ENCODE measurements at regions not wholly inside any gene's neighbourhood (a gene's known extent, or its start where the extent isn't known, plus 50 kb on each side); places are given as distances from the start of the nearest gene placed in this dataset.

DNA sequence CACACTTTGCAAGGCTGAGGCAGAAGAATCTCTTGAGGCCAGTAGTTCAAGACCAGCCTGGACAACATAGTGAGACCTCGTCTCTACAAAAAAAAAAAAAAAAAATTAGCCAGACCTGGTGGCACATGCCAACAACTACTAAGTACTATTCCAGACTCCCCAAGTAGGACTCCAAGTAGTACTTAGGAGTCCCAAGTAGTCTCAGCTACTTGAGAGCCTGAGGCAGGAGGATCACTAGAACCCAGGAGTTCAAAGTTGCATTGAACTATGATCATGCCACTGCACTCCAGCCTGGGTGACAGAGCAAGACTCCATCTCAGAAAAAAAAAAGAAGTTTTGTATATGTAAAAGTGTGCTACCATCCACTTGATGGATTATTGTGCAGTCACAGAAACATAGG is 486.6 kb downstream of the SOX2 start:
- no peak overlapping the region for H3K4me3 ChIP-seq (ENCODE audit: low read depth, low read length)
- no peaks in the 10 kb centered on the region for H3K9me3 ChIP-seq (ENCODE audit: control insufficient read depth, insufficient read depth, low read length)
- no peak overlapping the region for H3K9ac ChIP-seq (ENCODE audit: low read depth, low read length)
- H3K36me3 ChIP-seq (ENCODE audit: control insufficient read depth, insufficient read depth, low read length) = no peaks in the 10 kb centered on the region
- H3K4me1 ChIP-seq (ENCODE audit: control insufficient read depth, insufficient read depth, low read length) = peaks cover 10% of the 10 kb centered on the region
- no peaks in the 10 kb centered on the region for H3K27me3 ChIP-seq (ENCODE audit: control insufficient read depth, insufficient read depth, low read length)

DNA sequence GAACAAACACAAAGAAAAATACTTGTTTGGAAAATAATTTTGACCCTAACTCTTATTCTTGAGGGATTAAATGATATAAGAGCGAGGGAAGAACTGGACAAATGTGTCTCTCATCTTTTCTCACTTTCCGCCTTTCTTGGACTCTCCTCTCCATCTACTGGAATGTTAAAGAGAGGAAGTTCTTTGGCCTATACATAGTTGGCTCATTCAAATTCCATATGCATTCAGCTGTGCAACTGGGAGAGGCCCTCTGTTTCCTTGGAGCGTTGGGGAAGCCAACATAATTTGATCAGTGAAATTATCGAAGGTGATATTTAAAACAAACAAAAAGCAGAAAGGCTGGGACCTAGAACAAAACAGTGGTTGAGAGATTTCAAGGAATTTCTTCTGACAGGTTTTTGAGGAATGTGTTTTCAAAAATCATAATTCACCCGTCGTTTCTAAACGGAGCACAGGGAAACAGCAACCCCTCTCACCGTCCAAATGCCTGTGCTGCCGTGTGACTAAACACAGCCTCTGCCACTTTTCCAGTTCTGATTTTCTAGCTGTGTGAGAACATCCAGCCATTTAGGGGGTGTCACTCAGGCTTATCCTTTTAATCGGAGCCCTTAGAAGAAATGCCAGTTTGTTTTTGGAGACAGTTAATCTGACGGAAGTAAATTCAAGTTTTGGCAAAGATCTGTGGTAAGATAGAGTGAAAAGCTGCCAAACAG is 489.9 kb downstream of the SOX2 start:
- H3K4me1 ChIP-seq (ENCODE audit: control insufficient read depth, insufficient read depth, low read length) = peaks cover 4% of the 10 kb centered on the region
- no peak overlapping the region for H3K4me3 ChIP-seq (ENCODE audit: low read depth, low read length)
- H3K27me3 ChIP-seq (ENCODE audit: control insufficient read depth, insufficient read depth, low read length) = no peaks in the 10 kb centered on the region
- no peaks in the 10 kb centered on the region for H3K36me3 ChIP-seq (ENCODE audit: control insufficient read depth, insufficient read depth, low read length)
- no peak overlapping the region for H3K9ac ChIP-seq (ENCODE audit: low read depth, low read length)
- H3K9me3 ChIP-seq (ENCODE audit: control insufficient read depth, insufficient read depth, low read length) = no peaks in the 10 kb centered on the region

DNA sequence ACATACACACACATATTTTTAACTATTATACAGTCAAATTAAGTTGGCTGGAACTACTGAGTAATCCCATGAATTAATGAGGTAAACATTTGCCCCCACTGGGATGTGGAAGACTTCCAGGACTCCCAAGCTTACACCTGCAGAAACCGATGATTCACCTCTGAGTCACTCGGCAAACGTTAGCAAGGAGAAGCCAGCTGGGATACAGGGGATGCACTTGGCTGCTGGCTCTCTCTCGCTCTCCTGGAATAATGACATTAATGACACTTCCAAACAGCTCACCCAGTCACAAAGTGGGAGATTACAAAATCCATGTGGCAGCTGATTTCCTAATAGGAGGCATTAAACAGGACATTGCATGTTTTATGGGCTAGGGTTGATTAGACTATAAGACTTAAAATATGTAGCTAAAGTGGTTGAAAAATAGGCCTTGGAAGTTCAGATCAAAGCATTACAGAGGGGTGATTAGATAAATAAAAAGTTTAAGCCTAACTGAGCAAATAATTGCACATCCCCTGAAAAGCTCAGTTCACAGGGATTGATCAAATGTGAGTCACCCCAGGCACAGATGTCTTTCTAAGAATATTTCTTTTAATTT is 500.9 kb downstream of the SOX2 start:
- Histone ChIP-seq H3K9me3 (ENCODE audit: control insufficient read depth, insufficient read depth, low read length) (no peaks in the 10 kb centered on the region), H3K9ac (ENCODE audit: low read depth, low read length) (no peak overlapping the region), H3K36me3 (ENCODE audit: control insufficient read depth, insufficient read depth, low read length) (no peaks in the 10 kb centered on the region), H3K27me3 (ENCODE audit: control insufficient read depth, insufficient read depth, low read length) (no peaks in the 10 kb centered on the region), H3K4me3 (ENCODE audit: low read depth, low read length) (no peak overlapping the region), H3K4me1 (ENCODE audit: control insufficient read depth, insufficient read depth, low read length) (peaks cover 2% of the 10 kb centered on the region)

DNA sequence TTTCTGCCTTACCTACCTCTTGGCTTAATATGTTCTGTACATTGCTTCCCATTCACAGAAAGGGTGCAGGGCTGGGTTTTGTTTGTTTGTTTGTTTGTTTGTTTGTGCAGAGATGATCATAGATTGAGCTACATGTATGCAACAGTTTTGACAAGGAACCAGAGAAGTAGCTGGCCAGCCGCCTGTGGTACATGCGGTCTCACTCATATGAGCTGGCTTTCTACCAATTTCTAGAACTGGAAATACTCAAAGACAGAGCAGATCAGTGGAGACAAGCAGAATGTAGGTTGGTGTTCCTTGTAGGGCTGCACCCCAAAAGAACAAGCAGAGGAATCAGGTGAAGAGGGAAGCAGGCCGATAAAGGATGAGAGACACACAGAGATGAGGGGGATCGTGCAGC is 502.7 kb downstream of the SOX2 start:
- Histone ChIP-seq H3K36me3 (ENCODE audit: control insufficient read depth, insufficient read depth, low read length) (no peaks in the 10 kb centered on the region), H3K4me3 (ENCODE audit: low read depth, low read length) (no peak overlapping the region), H3K9ac (ENCODE audit: low read depth, low read length) (no peak overlapping the region), H3K27me3 (ENCODE audit: control insufficient read depth, insufficient read depth, low read length) (no peaks in the 10 kb centered on the region), H3K9me3 (ENCODE audit: control insufficient read depth, insufficient read depth, low read length) (no peaks in the 10 kb centered on the region), H3K4me1 (ENCODE audit: control insufficient read depth, insufficient read depth, low read length) (peaks cover 2% of the 10 kb centered on the region)

DNA sequence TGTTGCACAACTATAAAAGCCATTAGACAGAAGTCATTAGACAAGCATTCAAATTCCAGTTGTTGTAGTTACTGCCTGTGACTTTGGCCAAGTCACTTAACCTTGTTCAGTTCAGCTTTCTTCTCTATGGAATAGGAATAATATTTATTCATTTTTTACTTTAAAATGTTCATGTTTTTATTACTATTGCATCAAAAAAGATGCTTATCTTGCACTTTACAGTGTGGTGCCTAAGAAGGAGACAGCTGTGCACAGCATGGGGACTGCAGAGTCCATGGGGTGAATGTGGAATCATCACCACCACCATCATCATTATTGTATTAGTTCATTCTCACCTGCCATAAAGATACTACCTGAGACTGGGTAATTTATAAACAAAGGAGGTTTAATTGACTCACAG is 504.2 kb downstream of the SOX2 start:
- Histone ChIP-seq H3K27me3 (ENCODE audit: control insufficient read depth, insufficient read depth, low read length) (no peaks in the 10 kb centered on the region), H3K9me3 (ENCODE audit: control insufficient read depth, insufficient read depth, low read length) (no peaks in the 10 kb centered on the region), H3K4me3 (ENCODE audit: low read depth, low read length) (no peak overlapping the region), H3K36me3 (ENCODE audit: control insufficient read depth, insufficient read depth, low read length) (no peaks in the 10 kb centered on the region), H3K9ac (ENCODE audit: low read depth, low read length) (no peak overlapping the region), H3K4me1 (ENCODE audit: control insufficient read depth, insufficient read depth, low read length) (peaks cover 2% of the 10 kb centered on the region)

DNA sequence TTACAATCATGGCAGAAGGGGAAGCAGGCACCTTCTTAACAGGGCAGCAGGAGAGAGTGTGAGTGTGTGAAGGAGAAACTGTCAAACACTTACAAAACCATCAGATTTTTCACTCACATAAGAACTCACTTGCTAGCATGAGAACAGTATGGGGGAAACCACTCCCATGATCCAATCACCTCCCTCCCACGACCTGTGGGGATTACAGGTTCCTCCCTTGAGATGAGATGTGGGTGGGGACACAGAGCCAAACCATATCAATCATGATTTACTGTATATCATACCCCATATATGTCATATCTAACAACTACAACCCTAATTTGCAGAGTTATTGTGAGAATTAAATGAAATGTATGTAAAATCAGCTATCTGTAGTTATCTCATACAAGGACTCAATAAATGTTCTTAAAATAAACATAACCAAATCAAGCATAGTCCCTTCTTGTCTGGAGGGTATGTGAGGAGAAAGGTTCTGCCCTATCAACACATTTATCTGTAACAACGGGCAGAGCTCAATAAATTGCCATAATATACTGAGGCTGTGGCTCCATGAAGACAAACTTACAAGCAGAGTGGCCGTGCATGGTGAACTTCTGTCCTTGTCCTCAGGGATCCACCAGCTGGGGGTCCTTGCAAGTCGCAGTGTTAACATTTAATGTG is 504.7 kb downstream of the SOX2 start:
- Histone ChIP-seq H3K9me3 (ENCODE audit: control insufficient read depth, insufficient read depth, low read length) (no peaks in the 10 kb centered on the region), H3K36me3 (ENCODE audit: control insufficient read depth, insufficient read depth, low read length) (no peaks in the 10 kb centered on the region), H3K27me3 (ENCODE audit: control insufficient read depth, insufficient read depth, low read length) (no peaks in the 10 kb centered on the region), H3K4me1 (ENCODE audit: control insufficient read depth, insufficient read depth, low read length) (peaks cover 2% of the 10 kb centered on the region), H3K9ac (ENCODE audit: low read depth, low read length) (no peak overlapping the region), H3K4me3 (ENCODE audit: low read depth, low read length) (no peak overlapping the region)

DNA sequence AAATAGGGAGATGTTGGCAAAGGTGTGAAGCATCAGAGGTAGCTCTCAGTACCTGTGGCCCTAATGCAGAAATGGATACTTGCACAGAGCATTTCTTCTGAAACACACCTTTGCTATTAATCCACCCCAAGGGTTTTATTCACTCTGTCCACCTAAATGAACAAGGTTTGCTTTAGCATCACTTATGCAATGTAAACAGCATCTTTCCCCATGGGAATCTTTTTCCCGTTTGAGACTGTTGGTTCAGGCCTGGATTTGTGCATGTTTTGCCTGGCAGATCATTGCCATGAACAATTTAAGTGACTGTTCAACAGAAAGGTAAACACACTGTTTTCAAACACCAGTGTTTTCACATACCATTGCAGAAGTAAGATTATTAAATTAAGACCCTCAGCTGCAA is 508.3 kb downstream of the SOX2 start:
- H3K9ac ChIP-seq (ENCODE audit: low read depth, low read length) = no peak overlapping the region
- peaks cover 2% of the 10 kb centered on the region for H3K4me1 ChIP-seq (ENCODE audit: control insufficient read depth, insufficient read depth, low read length)
- H3K4me3 ChIP-seq (ENCODE audit: low read depth, low read length) = no peak overlapping the region
- no peaks in the 10 kb centered on the region for H3K9me3 ChIP-seq (ENCODE audit: control insufficient read depth, insufficient read depth, low read length)
- no peaks in the 10 kb centered on the region for H3K36me3 ChIP-seq (ENCODE audit: control insufficient read depth, insufficient read depth, low read length)
- H3K27me3 ChIP-seq (ENCODE audit: control insufficient read depth, insufficient read depth, low read length) = no peaks in the 10 kb centered on the region

DNA sequence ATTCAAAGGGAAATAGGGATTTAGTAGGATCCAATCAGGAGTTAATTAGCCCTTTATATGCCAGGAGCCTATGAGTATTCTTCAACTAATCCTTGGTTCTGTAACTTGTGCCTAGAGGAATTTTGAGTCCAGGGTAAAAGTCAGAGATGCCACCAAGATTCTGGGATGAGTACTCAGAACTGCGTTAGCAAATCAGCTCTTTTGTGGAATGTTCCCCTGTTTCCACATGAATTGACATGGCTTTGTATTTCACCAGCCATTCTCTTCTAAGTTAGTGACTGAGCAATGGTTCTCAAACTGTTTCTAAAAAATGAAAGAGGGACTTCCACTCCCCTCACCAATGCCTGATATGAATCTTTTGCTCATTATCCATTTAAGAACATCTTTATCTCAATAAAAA is 508.7 kb downstream of the SOX2 start:
- H3K4me1 ChIP-seq (ENCODE audit: control insufficient read depth, insufficient read depth, low read length) = peaks cover 2% of the 10 kb centered on the region
- H3K4me3 ChIP-seq (ENCODE audit: low read depth, low read length) = no peak overlapping the region
- no peaks in the 10 kb centered on the region for H3K36me3 ChIP-seq (ENCODE audit: control insufficient read depth, insufficient read depth, low read length)
- no peaks in the 10 kb centered on the region for H3K9me3 ChIP-seq (ENCODE audit: control insufficient read depth, insufficient read depth, low read length)
- H3K9ac ChIP-seq (ENCODE audit: low read depth, low read length) = no peak overlapping the region
- H3K27me3 ChIP-seq (ENCODE audit: control insufficient read depth, insufficient read depth, low read length) = no peaks in the 10 kb centered on the region

DNA sequence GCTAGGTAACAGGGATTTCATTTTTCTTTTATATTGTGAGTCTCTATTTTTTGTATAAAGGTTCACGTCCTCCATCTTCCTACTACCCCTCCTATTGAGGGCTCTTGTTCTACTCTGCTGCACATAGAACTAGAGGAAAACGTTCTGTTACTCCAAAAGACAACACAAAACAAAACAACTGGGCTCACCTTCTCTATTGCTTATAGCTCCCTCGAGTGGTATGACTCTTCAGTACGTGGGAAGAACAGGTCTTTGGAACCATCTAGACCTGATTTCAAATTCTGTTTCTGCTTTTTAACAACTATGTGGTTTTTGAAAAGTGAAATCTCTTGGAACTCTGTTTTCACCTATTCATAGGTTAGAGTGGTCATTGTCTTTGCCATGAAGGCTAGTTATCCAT is 515.3 kb downstream of the SOX2 start:
- H3K4me1 ChIP-seq (ENCODE audit: control insufficient read depth, insufficient read depth, low read length) = no peaks in the 10 kb centered on the region
- H3K27me3 ChIP-seq (ENCODE audit: control insufficient read depth, insufficient read depth, low read length) = no peaks in the 10 kb centered on the region
- H3K9ac ChIP-seq (ENCODE audit: low read depth, low read length) = no peak overlapping the region
- no peak overlapping the region for H3K4me3 ChIP-seq (ENCODE audit: low read depth, low read length)
- no peaks in the 10 kb centered on the region for H3K36me3 ChIP-seq (ENCODE audit: control insufficient read depth, insufficient read depth, low read length)
- no peaks in the 10 kb centered on the region for H3K9me3 ChIP-seq (ENCODE audit: control insufficient read depth, insufficient read depth, low read length)

DNA sequence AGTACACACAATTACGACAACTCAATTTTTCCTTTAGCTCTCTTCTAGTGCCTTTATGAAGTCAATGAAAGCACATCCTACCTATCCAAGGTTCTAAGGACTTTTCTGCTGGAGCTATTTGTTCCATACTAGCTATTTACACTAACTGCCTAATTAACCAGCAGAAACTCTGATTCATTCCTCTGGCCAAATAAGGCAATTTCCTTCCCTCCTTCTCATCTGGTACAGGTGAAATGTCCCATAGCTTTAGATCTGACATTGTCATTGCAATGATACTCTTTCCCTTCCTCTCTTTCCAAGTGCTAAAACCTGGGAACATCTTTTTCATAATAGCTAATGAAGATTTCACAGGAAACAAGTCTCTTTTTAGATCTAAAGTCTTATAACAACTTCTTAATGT is 521.7 kb downstream of the SOX2 start:
- Histone ChIP-seq H3K9me3 (ENCODE audit: control insufficient read depth, insufficient read depth, low read length) (no peaks in the 10 kb centered on the region), H3K4me3 (ENCODE audit: low read depth, low read length) (no peak overlapping the region), H3K4me1 (ENCODE audit: control insufficient read depth, insufficient read depth, low read length) (no peaks in the 10 kb centered on the region), H3K9ac (ENCODE audit: low read depth, low read length) (no peak overlapping the region), H3K27me3 (ENCODE audit: control insufficient read depth, insufficient read depth, low read length) (no peaks in the 10 kb centered on the region), H3K36me3 (ENCODE audit: control insufficient read depth, insufficient read depth, low read length) (no peaks in the 10 kb centered on the region)

DNA sequence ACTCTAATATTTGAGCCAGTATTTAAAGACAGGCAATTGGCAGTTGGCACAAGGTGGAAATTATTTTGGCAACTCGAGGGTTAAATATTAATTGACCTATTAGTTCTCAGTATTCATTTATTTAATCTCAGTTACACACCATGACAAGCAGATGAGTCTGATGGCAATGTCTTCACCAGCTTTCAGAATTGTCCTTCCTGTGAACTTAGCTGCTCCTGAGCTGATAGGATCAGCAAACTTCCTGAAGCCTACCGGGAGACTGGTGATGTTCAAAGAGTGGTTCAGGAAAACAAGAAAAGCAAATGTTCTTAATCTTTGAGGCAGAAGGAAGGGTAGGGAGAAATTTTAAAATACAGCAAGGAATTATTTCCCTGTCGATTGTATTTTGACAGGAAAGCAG is 522.2 kb downstream of the SOX2 start:
- peaks cover 2% of the 10 kb centered on the region for H3K4me1 ChIP-seq (ENCODE audit: control insufficient read depth, insufficient read depth, low read length)
- H3K4me3 ChIP-seq (ENCODE audit: low read depth, low read length) = no peak overlapping the region
- no peaks in the 10 kb centered on the region for H3K27me3 ChIP-seq (ENCODE audit: control insufficient read depth, insufficient read depth, low read length)
- no peaks in the 10 kb centered on the region for H3K9me3 ChIP-seq (ENCODE audit: control insufficient read depth, insufficient read depth, low read length)
- H3K36me3 ChIP-seq (ENCODE audit: control insufficient read depth, insufficient read depth, low read length) = no peaks in the 10 kb centered on the region
- H3K9ac ChIP-seq (ENCODE audit: low read depth, low read length) = no peak overlapping the region

DNA sequence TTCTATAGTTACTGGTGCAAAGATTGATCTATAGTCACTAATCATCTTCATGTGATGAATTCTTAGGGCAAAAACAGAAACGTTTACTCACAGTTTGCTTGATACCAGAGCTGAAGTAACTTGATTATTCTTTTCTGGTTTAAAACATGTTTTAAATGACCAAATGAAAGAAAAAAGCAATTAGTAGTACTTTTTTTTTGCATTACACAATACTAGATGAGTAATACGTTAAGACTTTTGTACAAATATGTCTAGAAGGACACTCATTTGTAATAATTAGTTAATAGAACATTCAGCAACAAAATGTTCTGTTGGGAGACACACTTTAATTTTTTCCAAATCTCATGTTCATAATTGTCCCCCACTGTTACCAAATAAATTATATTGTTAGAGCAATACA is 523.2 kb downstream of the SOX2 start:
- no peak overlapping the region for H3K4me3 ChIP-seq (ENCODE audit: low read depth, low read length)
- H3K9ac ChIP-seq (ENCODE audit: low read depth, low read length) = no peak overlapping the region
- no peaks in the 10 kb centered on the region for H3K9me3 ChIP-seq (ENCODE audit: control insufficient read depth, insufficient read depth, low read length)
- no peaks in the 10 kb centered on the region for H3K27me3 ChIP-seq (ENCODE audit: control insufficient read depth, insufficient read depth, low read length)
- no peaks in the 10 kb centered on the region for H3K36me3 ChIP-seq (ENCODE audit: control insufficient read depth, insufficient read depth, low read length)
- peaks cover 2% of the 10 kb centered on the region for H3K4me1 ChIP-seq (ENCODE audit: control insufficient read depth, insufficient read depth, low read length)
